ENCODE measurements at regions not wholly inside any gene's neighbourhood (a gene's known extent, or its start where the extent isn't known, plus 50 kb on each side); places are given as distances from the start of the nearest gene placed in this dataset.

DNA sequence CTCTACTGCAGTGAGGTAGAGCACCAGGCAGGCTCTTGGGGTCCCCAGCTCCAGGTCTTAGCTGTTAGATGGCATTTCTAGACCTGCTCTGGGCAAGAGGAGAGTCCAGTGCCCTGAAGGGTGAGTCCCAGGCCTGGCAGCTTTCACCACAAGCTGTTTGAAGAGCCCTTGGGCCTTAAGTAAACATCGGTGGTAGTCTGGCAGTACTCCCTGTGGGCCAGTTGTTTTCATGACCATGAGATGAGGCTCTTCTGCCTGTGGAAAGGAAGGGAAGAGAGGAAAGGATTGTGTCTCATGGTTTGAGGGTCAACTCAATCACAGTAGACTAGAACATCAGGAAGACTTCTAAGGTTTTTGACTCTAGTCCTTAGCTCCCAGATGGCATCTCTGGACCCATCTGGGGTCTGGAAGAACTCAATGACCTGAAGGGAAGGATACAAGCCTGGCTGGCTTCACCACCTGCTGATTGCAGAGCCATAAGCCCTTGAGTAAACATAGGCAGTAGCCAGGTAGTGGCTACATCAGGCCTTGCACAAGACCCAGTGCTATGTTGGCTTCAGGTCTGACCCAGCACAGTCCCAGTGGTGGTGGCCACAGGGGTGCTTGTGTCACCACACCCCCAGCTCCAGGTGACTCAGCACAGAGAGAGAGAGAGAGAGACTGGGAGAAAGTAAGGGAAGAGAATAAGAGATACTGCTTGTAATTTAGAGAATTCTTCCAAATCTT is 114.3 kb upstream of the PCSK5 start:
- TF ChIP-seq, protein P1, sequence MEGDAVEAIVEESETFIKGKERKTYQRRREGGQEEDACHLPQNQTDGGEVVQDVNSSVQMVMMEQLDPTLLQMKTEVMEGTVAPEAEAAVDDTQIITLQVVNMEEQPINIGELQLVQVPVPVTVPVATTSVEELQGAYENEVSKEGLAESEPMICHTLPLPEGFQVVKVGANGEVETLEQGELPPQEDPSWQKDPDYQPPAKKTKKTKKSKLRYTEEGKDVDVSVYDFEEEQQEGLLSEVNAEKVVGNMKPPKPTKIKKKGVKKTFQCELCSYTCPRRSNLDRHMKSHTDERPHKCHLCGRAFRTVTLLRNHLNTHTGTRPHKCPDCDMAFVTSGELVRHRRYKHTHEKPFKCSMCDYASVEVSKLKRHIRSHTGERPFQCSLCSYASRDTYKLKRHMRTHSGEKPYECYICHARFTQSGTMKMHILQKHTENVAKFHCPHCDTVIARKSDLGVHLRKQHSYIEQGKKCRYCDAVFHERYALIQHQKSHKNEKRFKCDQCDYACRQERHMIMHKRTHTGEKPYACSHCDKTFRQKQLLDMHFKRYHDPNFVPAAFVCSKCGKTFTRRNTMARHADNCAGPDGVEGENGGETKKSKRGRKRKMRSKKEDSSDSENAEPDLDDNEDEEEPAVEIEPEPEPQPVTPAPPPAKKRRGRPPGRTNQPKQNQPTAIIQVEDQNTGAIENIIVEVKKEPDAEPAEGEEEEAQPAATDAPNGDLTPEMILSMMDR (IDR thresholded peaks at IDR 0.05): no peak
- TF ChIP-seq ZFX (IDR thresholded peaks at IDR 0.05; ENCODE audit: borderline replicate concordance): no peak
